Activated T-helper 2 cell treated with anti-CD3 and anti-CD28 coated beads, Interferon-gamma antibody, Interleukin-2, Interleukin-4, amounts not matched to agents 10 μg/mL and 5 μg/mL and 100 μg/mL, durations not matched to agents 14 hours and 24 hours and 36 hours (primary cell): ENCODE measurements at regions not wholly inside any gene's neighbourhood (a gene's known extent, or its start where the extent isn't known, plus 50 kb on each side); places are given as distances from the start of the nearest gene placed in this dataset.
"Not testable (repeated sequence)": the region's sequence is repeated elsewhere in the genome, so short reads cannot be mapped to it uniquely, and the experiment has no call there.

ENCODE experiments used
- DNase-seq: peaks from one replicate; pipeline ENCODE4 v3.0.0; 2021; ENCODE audit warnings: low spot score
- H3K27ac Mint-ChIP-seq: one replicate; pipeline ENCODE4 v1.8.0; 2021; ENCODE audit warnings: mixed read lengths
- H3K27me3 Mint-ChIP-seq: one replicate; pipeline ENCODE4 v1.8.0; 2021; ENCODE audit warnings: low read depth, mixed read lengths
- H3K36me3 Mint-ChIP-seq: one replicate; pipeline ENCODE4 v1.8.0; 2021; ENCODE audit warnings: low read depth, mixed read lengths
- H3K4me1 Mint-ChIP-seq: one replicate; pipeline ENCODE4 v1.8.0; 2021; ENCODE audit warnings: low read depth, mixed read lengths
- H3K4me3 Mint-ChIP-seq: one replicate; pipeline ENCODE4 v1.8.0; 2021; ENCODE audit warnings: low read depth, mild to moderate bottlenecking, moderate library complexity, mixed read lengths
- H3K9me3 Mint-ChIP-seq: one replicate; pipeline ENCODE4 v1.8.0; 2021; ENCODE audit warnings: mixed read lengths
- intact Hi-C: fragments of 100-400 bp; cut with micrococcal nuclease; formaldehyde crosslinking; loops from one replicate; pipeline ENCODE4 v1.15.1; 2023

GRCh38 chr14:104405360-104406226, 174.0 kb upstream of the C14orf180 start:
- Mint-ChIP-seq H3K27ac (no peak overlapping the region), H3K36me3 (no peaks in the 10 kb centered on the region), H3K27me3 (no peaks in the 10 kb centered on the region), H3K4me3 (no peak overlapping the region), H3K9me3 (peaks cover 12% of the 10 kb centered on the region), H3K4me1 (no peaks in the 10 kb centered on the region)
- no peak for DNase-seq
- intact Hi-C loops, result no loop called here

GRCh38 chr14:104406831-104407230, 172.7 kb upstream of the C14orf180 start:
- H3K27me3 Mint-ChIP-seq, result no peaks in the 10 kb centered on the region
- no peak overlapping the region for H3K27ac Mint-ChIP-seq
- DNase-seq, result no peak
- intact Hi-C loops, result no loop called here
- no peaks in the 10 kb centered on the region for H3K4me1 Mint-ChIP-seq
- no peak overlapping the region for H3K4me3 Mint-ChIP-seq
- H3K36me3 Mint-ChIP-seq, result no peaks in the 10 kb centered on the region
- peaks cover 12% of the 10 kb centered on the region for H3K9me3 Mint-ChIP-seq

GRCh38 chr14:104416383-104416782, 163.2 kb upstream of the C14orf180 start:
- Mint-ChIP-seq H3K27ac (no peak overlapping the region), H3K4me3 (no peak overlapping the region), H3K27me3 (peaks cover 20% of the 10 kb centered on the region), H3K4me1 (no peaks in the 10 kb centered on the region), H3K9me3 (no peaks in the 10 kb centered on the region), H3K36me3 (no peaks in the 10 kb centered on the region)
- intact Hi-C loops, result no loop called here
- DNase-seq, result no peak

- H3K27ac Mint-ChIP-seq, result no peak overlapping the region
- H3K36me3 Mint-ChIP-seq, result no peaks in the 10 kb centered on the region
- peaks cover 19% of the 10 kb centered on the region for H3K27me3 Mint-ChIP-seq
- no peak for DNase-seq
- no peak overlapping the region for H3K4me3 Mint-ChIP-seq
- intact Hi-C loops, result no loop called here
- no peaks in the 10 kb centered on the region for H3K4me1 Mint-ChIP-seq
- H3K9me3 Mint-ChIP-seq, result no peaks in the 10 kb centered on the region
These were observed 159.6 kb upstream of the C14orf180 start for GRCh38 chr14:104419865-104420505.

GRCh38 chr14:104420523-104420922, 159.0 kb upstream of the C14orf180 start:
- H3K4me1 Mint-ChIP-seq, H3K36me3 Mint-ChIP-seq, H3K9me3 Mint-ChIP-seq, DNase-seq, intact Hi-C loops, H3K4me3 Mint-ChIP-seq, H3K27ac Mint-ChIP-seq: not testable (repeated sequence)
- peaks cover 14% of the 10 kb centered on the region for H3K27me3 Mint-ChIP-seq

GRCh38 chr14:104420990-104421389, 158.6 kb upstream of the C14orf180 start:
- intact Hi-C loops, result no loop called here
- Mint-ChIP-seq H3K9me3 (no peaks in the 10 kb centered on the region), H3K27me3 (peaks cover 12% of the 10 kb centered on the region), H3K4me1 (no peaks in the 10 kb centered on the region), H3K36me3 (no peaks in the 10 kb centered on the region), H3K4me3 (no peak overlapping the region), H3K27ac (no peak overlapping the region)
- DNase-seq, result no peak

- Mint-ChIP-seq H3K36me3 (no peaks in the 10 kb centered on the region), H3K4me3 (no peak overlapping the region), H3K27me3 (peaks cover 9% of the 10 kb centered on the region), H3K27ac (no peak overlapping the region), H3K9me3 (no peaks in the 10 kb centered on the region), H3K4me1 (no peaks in the 10 kb centered on the region)
- DNase-seq, result no peak
- intact Hi-C loops, result no loop called here
These were observed 158.2 kb upstream of the C14orf180 start for GRCh38 chr14:104421401-104421821.

GRCh38 chr14:104421892-104422828, 157.4 kb upstream of the C14orf180 start:
- DNase-seq, result no peak
- no peaks in the 10 kb centered on the region for H3K9me3 Mint-ChIP-seq
- H3K4me1 Mint-ChIP-seq, result no peaks in the 10 kb centered on the region
- H3K27me3 Mint-ChIP-seq, result peaks cover 4% of the 10 kb centered on the region
- H3K36me3 Mint-ChIP-seq, result no peaks in the 10 kb centered on the region
- intact Hi-C loops, result no loop called here
- no peak overlapping the region for H3K27ac Mint-ChIP-seq
- H3K4me3 Mint-ChIP-seq, result no peak overlapping the region

- DNase-seq, result no peak
- Mint-ChIP-seq H3K9me3 (no peaks in the 10 kb centered on the region), H3K4me3 (no peak overlapping the region), H3K36me3 (no peaks in the 10 kb centered on the region), H3K4me1 (no peaks in the 10 kb centered on the region), H3K27ac (no peak overlapping the region), H3K27me3 (peaks cover 3% of the 10 kb centered on the region)
- intact Hi-C loops, result no loop called here
These were observed 156.5 kb upstream of the C14orf180 start for GRCh38 chr14:104422837-104423681.

GRCh38 chr14:104423701-104424405, 155.7 kb upstream of the C14orf180 start:
- no peak for DNase-seq
- Mint-ChIP-seq H3K9me3 (no peaks in the 10 kb centered on the region), H3K4me3 (no peak overlapping the region), H3K4me1 (no peaks in the 10 kb centered on the region), H3K27me3 (no peaks in the 10 kb centered on the region), H3K27ac (no peak overlapping the region), H3K36me3 (no peaks in the 10 kb centered on the region)
- intact Hi-C loops, result no loop called here

GRCh38 chr14:104424406-104425072, 155.0 kb upstream of the C14orf180 start:
- H3K36me3 Mint-ChIP-seq, result no peaks in the 10 kb centered on the region
- H3K27me3 Mint-ChIP-seq, result no peaks in the 10 kb centered on the region
- no peaks in the 10 kb centered on the region for H3K9me3 Mint-ChIP-seq
- intact Hi-C loops, result no loop called here
- no peak overlapping the region for H3K4me3 Mint-ChIP-seq
- no peak overlapping the region for H3K27ac Mint-ChIP-seq
- no peak for DNase-seq
- H3K4me1 Mint-ChIP-seq, result no peaks in the 10 kb centered on the region
